SK-N-SH treated with all-trans-retinoic acid at 6 μM for 48 hours (cell line): ENCODE measurements at regions not wholly inside any gene's neighbourhood (a gene's known extent, or its start where the extent isn't known, plus 50 kb on each side); places are given as distances from the start of the nearest gene placed in this dataset.

ENCODE experiments used
- ZNF70 ChIP-seq: fragments of 450-650 bp; formaldehyde crosslinking; IDR thresholded peaks from 2 replicates; pipeline ENCODE4 v1.5.0; 2020; ENCODE audit warnings: mild to moderate bottlenecking, moderate library complexity
- TF ChIP-seq, protein P1 (sequence below): fragments of 250-450 bp; sonication (Bioruptor Pico); IDR thresholded peaks from 2 replicates; pipeline ENCODE4 v1.8.0; 2020; ENCODE audit warnings: mild to moderate bottlenecking, moderate library complexity, borderline replicate concordance

DNA sequence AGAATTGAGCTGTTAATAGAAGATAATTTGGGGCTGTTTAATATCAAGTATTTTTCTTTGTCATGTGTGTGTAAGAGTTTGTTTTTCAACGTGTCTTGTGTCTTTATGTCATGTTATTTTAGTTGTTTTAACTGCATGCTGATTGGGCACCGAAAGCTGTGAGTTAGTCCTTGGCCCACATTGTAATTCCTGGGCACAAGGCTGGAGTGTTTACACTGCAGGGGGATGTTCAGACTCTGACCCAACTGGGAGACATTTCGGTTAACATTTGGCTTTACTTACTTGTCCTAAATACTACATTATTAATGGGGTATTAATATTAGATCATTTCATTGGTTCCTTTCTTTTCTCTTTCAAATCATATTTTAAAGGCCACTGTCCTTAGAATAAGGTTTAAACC lies 381.0 kb downstream of the OSR1 start:
- TF ChIP-seq ZNF70 (CRISPR knock-in tag) = no peak
- TF ChIP-seq, protein P1, sequence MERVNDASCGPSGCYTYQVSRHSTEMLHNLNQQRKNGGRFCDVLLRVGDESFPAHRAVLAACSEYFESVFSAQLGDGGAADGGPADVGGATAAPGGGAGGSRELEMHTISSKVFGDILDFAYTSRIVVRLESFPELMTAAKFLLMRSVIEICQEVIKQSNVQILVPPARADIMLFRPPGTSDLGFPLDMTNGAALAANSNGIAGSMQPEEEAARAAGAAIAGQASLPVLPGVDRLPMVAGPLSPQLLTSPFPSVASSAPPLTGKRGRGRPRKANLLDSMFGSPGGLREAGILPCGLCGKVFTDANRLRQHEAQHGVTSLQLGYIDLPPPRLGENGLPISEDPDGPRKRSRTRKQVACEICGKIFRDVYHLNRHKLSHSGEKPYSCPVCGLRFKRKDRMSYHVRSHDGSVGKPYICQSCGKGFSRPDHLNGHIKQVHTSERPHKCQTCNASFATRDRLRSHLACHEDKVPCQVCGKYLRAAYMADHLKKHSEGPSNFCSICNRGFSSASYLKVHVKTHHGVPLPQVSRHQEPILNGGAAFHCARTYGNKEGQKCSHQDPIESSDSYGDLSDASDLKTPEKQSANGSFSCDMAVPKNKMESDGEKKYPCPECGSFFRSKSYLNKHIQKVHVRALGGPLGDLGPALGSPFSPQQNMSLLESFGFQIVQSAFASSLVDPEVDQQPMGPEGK (CRISPR knock-in tag) = no peak
